Endothelial cell (in vitro differentiated cells): ENCODE measurements at regions not wholly inside any gene's neighbourhood (a gene's known extent, or its start where the extent isn't known, plus 50 kb on each side); places are given as distances from the start of the nearest gene placed in this dataset.

ENCODE experiments used
- DNase-seq: peaks from one replicate; pipeline ENCODE4 v3.0.0; 2021; ENCODE audit warnings: low spot score
- H3K27ac Mint-ChIP-seq: one replicate; pipeline ENCODE4 v1.8.0; 2021; ENCODE audit warnings: mixed read lengths, inconsistent platforms; ENCODE audit not compliant: unreplicated experiment
- H3K27me3 Mint-ChIP-seq: one replicate; pipeline ENCODE4 v1.8.0; 2021; ENCODE audit warnings: mild to moderate bottlenecking, moderate library complexity, mixed read lengths, inconsistent platforms; ENCODE audit not compliant: unreplicated experiment
- H3K36me3 Mint-ChIP-seq: one replicate; pipeline ENCODE4 v1.8.0; 2021; ENCODE audit warnings: mild to moderate bottlenecking, low read depth, mixed read lengths, inconsistent platforms; ENCODE audit not compliant: unreplicated experiment
- H3K4me1 Mint-ChIP-seq: one replicate; pipeline ENCODE4 v1.8.0; 2021; ENCODE audit warnings: mild to moderate bottlenecking, mixed read lengths, inconsistent platforms; ENCODE audit not compliant: unreplicated experiment
- H3K4me3 Mint-ChIP-seq: one replicate; pipeline ENCODE4 v1.8.0; 2021; ENCODE audit warnings: mild to moderate bottlenecking, mixed read lengths, inconsistent platforms; ENCODE audit not compliant: unreplicated experiment
- H3K9me3 Mint-ChIP-seq: one replicate; pipeline ENCODE4 v1.8.0; 2021; ENCODE audit warnings: mixed read lengths, inconsistent platforms; ENCODE audit not compliant: unreplicated experiment
- CTCF ChIP-seq: fragments of 200-600 bp; sonication (generic); IDR thresholded peaks from one replicate; pipeline ENCODE4 v1.5.0; 2021; ENCODE audit warnings: antibody characterized with exemption; ENCODE audit not compliant: unreplicated experiment

GRCh38 chr7:46006212-46006611 is 85.1 kb upstream of the IGFBP3 start:
- Mint-ChIP-seq H3K27ac (no peak overlapping the region), H3K36me3 (no peaks in the 10 kb centered on the region), H3K27me3 (peaks cover 3% of the 10 kb centered on the region), H3K9me3 (no peaks in the 10 kb centered on the region), H3K4me3 (no peak overlapping the region), H3K4me1 (no peaks in the 10 kb centered on the region)
- DNase-seq, result no peak
- no peak for TF ChIP-seq CTCF

- peaks cover 3% of the 10 kb centered on the region for H3K27me3 Mint-ChIP-seq
- TF ChIP-seq CTCF, result no peak
- no peak overlapping the region for H3K4me3 Mint-ChIP-seq
- no peak overlapping the region for H3K27ac Mint-ChIP-seq
- H3K36me3 Mint-ChIP-seq, result no peaks in the 10 kb centered on the region
- H3K4me1 Mint-ChIP-seq, result no peaks in the 10 kb centered on the region
- H3K9me3 Mint-ChIP-seq, result no peaks in the 10 kb centered on the region
- no peak for DNase-seq
Measured at GRCh38 chr7:46004965-46005364, 83.9 kb upstream of the IGFBP3 start.

GRCh38 chr7:46003896-46004875 is 83.1 kb upstream of the IGFBP3 start:
- Mint-ChIP-seq H3K4me1 (no peaks in the 10 kb centered on the region), H3K36me3 (no peaks in the 10 kb centered on the region), H3K27me3 (peaks cover 3% of the 10 kb centered on the region), H3K4me3 (no peak overlapping the region), H3K9me3 (no peaks in the 10 kb centered on the region), H3K27ac (no peak overlapping the region)
- TF ChIP-seq CTCF, result no peak
- DNase-seq, result no peak

DNA sequence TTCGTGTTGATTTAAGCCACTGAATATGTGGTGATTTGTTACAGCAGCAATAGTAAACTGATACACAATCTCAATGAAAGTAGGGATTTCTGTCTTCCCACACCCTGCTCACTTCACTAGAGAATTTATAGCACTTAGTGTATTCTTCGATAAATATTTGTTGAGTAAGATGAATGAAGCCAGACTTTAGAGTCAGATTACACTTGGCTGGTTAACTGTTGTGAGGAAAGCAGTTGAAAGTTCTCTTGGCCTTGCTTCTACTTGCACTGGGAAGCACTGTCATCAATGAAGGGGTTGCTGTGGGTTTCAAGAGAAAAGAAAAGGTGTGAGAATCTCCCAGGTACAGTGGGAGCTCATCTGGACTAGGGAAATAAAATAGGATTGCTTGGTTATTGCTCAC is 82.1 kb upstream of the IGFBP3 start:
- TF ChIP-seq CTCF, result no peak
- Mint-ChIP-seq H3K4me1 (no peaks in the 10 kb centered on the region), H3K4me3 (no peak overlapping the region), H3K36me3 (no peaks in the 10 kb centered on the region), H3K27me3 (peaks cover 5% of the 10 kb centered on the region), H3K9me3 (no peaks in the 10 kb centered on the region), H3K27ac (no peak overlapping the region)
- DNase-seq, result no peak

- no peaks in the 10 kb centered on the region for H3K36me3 Mint-ChIP-seq
- no peak overlapping the region for H3K4me3 Mint-ChIP-seq
- peaks cover 4% of the 10 kb centered on the region for H3K27me3 Mint-ChIP-seq
- H3K27ac Mint-ChIP-seq, result no peak overlapping the region
- H3K9me3 Mint-ChIP-seq, result no peaks in the 10 kb centered on the region
- no peak for DNase-seq
- no peaks in the 10 kb centered on the region for H3K4me1 Mint-ChIP-seq
- no peak for TF ChIP-seq CTCF
Measured at GRCh38 chr7:46000513-46000912, 79.4 kb upstream of the IGFBP3 start.
